ENCODE measurements at regions not wholly inside any gene's neighbourhood (a gene's known extent, or its start where the extent isn't known, plus 50 kb on each side); places are given as distances from the start of the nearest gene placed in this dataset.

DNA sequence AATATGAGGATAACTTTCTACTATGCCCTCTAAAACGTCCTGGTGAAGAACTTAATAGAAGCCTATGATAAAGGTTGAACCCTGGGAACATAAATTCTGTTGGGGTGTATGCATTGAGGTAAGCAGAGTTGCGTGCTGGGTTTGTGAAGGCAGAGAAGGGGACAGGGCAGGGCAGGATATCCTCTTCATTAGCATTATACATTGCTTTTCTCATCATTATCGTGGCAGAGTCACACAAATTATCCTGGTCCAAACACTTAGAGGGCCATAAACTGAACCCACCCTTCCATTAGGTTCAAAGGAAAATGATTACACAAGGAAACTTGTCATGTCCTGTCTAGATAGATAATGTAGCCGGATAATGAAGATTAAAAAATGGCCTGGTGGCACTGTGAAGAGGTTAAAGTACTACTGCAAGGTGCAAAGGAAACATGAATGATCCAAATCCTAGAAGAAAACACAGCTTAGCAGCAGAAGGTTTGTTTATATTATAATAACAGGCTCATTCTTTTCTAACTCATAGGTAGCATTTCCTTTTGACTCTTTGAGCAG, 189.1 kb downstream of the SPCS3 start:
- intact Hi-C loops (cut with micrococcal nuclease; ENCODE audit: unreplicated experiment): no loop called here
- no peak overlapping the region for H3K9ac ChIP-seq (ENCODE audit: insufficient read depth, low read depth, low read length)
- H3K4me1 ChIP-seq (ENCODE audit: insufficient read depth, low read length): no peaks in the 10 kb centered on the region
- ChIA-PET POLR2A (no interaction called here), CTCF (ENCODE audit: low intra/inter-chr PET ratio, low total read pairs) (no interaction called here)
- no peak for TF ChIP-seq THAP11 (CRISPR knock-in tag; IDR thresholded peaks at IDR 0.05)
- no peak for TF ChIP-seq ZFP90 (CRISPR knock-in tag; IDR thresholded peaks at IDR 0.05; ENCODE audit: borderline replicate concordance)
- TF ChIP-seq ZNF775 (CRISPR knock-in tag; IDR thresholded peaks at IDR 0.05; ENCODE audit: borderline replicate concordance): no peak
- H3K4me2 ChIP-seq (ENCODE audit: low read depth, low read length): no peak overlapping the region
- H2AFZ ChIP-seq (ENCODE audit: low read length): no peak overlapping the region
- no peak for FAIRE-seq
- no peaks in the 10 kb centered on the region for H3K79me2 ChIP-seq (ENCODE audit: insufficient read depth, low read length)
- H3K36me3 ChIP-seq (replicated peaks in 1 of 2; ENCODE audit: control insufficient read depth in 1 of 2, insufficient read depth in 2 of 2, low read length in 2 of 2): no peaks in the 10 kb centered on the region
- BruUV-seq (replicated peaks): no TSS peak
- no peak for ATAC-seq
- H3K27ac ChIP-seq (ENCODE audit: extremely low read length, insufficient read depth, low read length): no peak overlapping the region
- WGBS (ENCODE audit: low lambda C conversion rate): 1% methylated on average over 4 of the region's 4 CpGs
- in situ Hi-C loops (cut with HindIII; ENCODE audit: extremely low pct_ligation_motif_present, low pct_unique_long_range_greater_than_20kb): no loop called here
- no peaks in the 10 kb centered on the region for H4K20me1 ChIP-seq (ENCODE audit: insufficient read depth, low read length)
- H3K9me3 ChIP-seq (ENCODE audit: low read length): no peaks in the 10 kb centered on the region
- no peak overlapping the region for H3K4me3 ChIP-seq (replicated peaks in 1 of 3; ENCODE audit: insufficient read depth in 1 of 3, low read depth in 2 of 3, low read length in 3 of 3)
- H3K27me3 ChIP-seq (ENCODE audit: control insufficient read depth in 1 of 2, insufficient read depth in 2 of 2, low read length in 2 of 2): no peaks in the 10 kb centered on the region
- no peak for DNase-seq (ENCODE audit: low spot score)

DNA sequence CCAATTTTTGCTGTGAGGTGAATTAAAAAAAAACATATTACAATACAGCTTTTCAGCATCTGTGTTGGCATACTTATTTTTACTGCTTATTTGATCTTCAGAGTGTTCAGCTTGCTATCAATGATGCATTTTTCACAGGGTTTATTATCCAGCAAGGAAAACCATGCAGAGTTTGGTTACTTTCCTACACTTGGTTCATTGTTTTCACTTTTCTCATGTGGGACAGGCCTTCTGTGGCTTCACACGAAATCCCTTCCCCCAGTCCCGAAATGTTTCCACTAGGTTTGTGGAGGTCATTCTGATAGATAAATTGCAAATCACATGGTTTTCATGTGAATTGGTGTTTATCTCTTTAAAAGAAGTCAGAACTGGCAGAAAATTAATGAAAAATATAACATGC, 205.8 kb downstream of the SPCS3 start:
- DNase-seq (ENCODE audit: low spot score) (no peak), FAIRE-seq (no peak), ATAC-seq (no peak)
- BruUV-seq (replicated peaks): no TSS peak
- TF ChIP-seq RELA (CRISPR knock-in tag; IDR thresholded peaks at IDR 0.05) (no peak), SMC3 (IDR thresholded peaks at IDR 0.05; ENCODE audit: low read length) (no peak), ZNF260 (CRISPR knock-in tag; IDR thresholded peaks at IDR 0.05; ENCODE audit: borderline replicate concordance, low read depth) (no peak), POLR2A (IDR thresholded peaks at IDR 0.05; ENCODE audit: insufficient read depth in 1 of 2, low read depth in 2 of 2, low read length in 2 of 2) (no peak), REL (CRISPR knock-in tag; conservative IDR thresholded peaks at IDR 0.05) (no peak), ZNF441 (CRISPR knock-in tag; IDR thresholded peaks at IDR 0.05; ENCODE audit: borderline replicate concordance) (no peak)
- TF ChIP-seq, protein P1, sequence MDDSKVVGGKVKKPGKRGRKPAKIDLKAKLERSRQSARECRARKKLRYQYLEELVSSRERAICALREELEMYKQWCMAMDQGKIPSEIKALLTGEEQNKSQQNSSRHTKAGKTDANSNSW (CRISPR knock-in tag; IDR thresholded peaks at IDR 0.05; ENCODE audit: borderline replicate concordance): no peak
- TF ChIP-seq, protein P2, sequence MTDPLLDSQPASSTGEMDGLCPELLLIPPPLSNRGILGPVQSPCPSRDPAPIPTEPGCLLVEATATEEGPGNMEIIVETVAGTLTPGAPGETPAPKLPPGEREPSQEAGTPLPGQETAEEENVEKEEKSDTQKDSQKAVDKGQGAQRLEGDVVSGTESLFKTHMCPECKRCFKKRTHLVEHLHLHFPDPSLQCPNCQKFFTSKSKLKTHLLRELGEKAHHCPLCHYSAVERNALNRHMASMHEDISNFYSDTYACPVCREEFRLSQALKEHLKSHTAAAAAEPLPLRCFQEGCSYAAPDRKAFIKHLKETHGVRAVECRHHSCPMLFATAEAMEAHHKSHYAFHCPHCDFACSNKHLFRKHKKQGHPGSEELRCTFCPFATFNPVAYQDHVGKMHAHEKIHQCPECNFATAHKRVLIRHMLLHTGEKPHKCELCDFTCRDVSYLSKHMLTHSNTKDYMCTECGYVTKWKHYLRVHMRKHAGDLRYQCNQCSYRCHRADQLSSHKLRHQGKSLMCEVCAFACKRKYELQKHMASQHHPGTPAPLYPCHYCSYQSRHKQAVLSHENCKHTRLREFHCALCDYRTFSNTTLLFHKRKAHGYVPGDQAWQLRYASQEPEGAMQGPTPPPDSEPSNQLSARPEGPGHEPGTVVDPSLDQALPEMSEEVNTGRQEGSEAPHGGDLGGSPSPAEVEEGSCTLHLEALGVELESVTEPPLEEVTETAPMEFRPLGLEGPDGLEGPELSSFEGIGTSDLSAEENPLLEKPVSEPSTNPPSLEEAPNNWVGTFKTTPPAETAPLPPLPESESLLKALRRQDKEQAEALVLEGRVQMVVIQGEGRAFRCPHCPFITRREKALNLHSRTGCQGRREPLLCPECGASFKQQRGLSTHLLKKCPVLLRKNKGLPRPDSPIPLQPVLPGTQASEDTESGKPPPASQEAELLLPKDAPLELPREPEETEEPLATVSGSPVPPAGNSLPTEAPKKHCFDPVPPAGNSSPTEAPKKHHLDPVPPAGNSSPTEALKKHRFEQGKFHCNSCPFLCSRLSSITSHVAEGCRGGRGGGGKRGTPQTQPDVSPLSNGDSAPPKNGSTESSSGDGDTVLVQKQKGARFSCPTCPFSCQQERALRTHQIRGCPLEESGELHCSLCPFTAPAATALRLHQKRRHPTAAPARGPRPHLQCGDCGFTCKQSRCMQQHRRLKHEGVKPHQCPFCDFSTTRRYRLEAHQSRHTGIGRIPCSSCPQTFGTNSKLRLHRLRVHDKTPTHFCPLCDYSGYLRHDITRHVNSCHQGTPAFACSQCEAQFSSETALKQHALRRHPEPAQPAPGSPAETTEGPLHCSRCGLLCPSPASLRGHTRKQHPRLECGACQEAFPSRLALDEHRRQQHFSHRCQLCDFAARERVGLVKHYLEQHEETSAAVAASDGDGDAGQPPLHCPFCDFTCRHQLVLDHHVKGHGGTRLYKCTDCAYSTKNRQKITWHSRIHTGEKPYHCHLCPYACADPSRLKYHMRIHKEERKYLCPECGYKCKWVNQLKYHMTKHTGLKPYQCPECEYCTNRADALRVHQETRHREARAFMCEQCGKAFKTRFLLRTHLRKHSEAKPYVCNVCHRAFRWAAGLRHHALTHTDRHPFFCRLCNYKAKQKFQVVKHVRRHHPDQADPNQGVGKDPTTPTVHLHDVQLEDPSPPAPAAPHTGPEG (CRISPR knock-in tag; IDR thresholded peaks at IDR 0.05): no peak
- H3K36me3 ChIP-seq (replicated peaks in 1 of 2; ENCODE audit: control insufficient read depth in 1 of 2, insufficient read depth in 2 of 2, low read length in 2 of 2): no peaks in the 10 kb centered on the region
- no peaks in the 10 kb centered on the region for H3K4me1 ChIP-seq (ENCODE audit: insufficient read depth, low read length)
- H3K4me2 ChIP-seq (ENCODE audit: low read depth, low read length): no peak overlapping the region
- POLR2A ChIA-PET: no interaction called here
- H3K9me3 ChIP-seq (ENCODE audit: low read length): no peaks in the 10 kb centered on the region
- H2AFZ ChIP-seq (ENCODE audit: low read length): no peak overlapping the region
- no peak overlapping the region for H3K27ac ChIP-seq (ENCODE audit: extremely low read length, insufficient read depth, low read length)
- H3K27me3 ChIP-seq (ENCODE audit: control insufficient read depth in 1 of 2, insufficient read depth in 2 of 2, low read length in 2 of 2): no peaks in the 10 kb centered on the region
- 2% methylated on average over 2 of the region's 2 CpGs for WGBS (ENCODE audit: low lambda C conversion rate)
- H4K20me1 ChIP-seq (ENCODE audit: insufficient read depth, low read length): no peaks in the 10 kb centered on the region; the same call in 1 of the 2 replicates
- in situ Hi-C loops (cut with HindIII; ENCODE audit: extremely low pct_ligation_motif_present, low pct_unique_long_range_greater_than_20kb): no loop called here
- no peak overlapping the region for H3K4me3 ChIP-seq (replicated peaks in 1 of 3; ENCODE audit: insufficient read depth in 1 of 3, low read depth in 2 of 3, low read length in 3 of 3)
- CTCF ChIA-PET (ENCODE audit: low intra/inter-chr PET ratio, low total read pairs): no interaction called here
- no peaks in the 10 kb centered on the region for H3K79me2 ChIP-seq (ENCODE audit: insufficient read depth, low read length)
- intact Hi-C loops (cut with micrococcal nuclease; ENCODE audit: unreplicated experiment): no loop called here
- no peak overlapping the region for H3K9ac ChIP-seq (ENCODE audit: insufficient read depth, low read depth, low read length)
